IPS-18c (cell line): ENCODE measurements at regions not wholly inside any gene's neighbourhood (a gene's known extent, or its start where the extent isn't known, plus 50 kb on each side); places are given as distances from the start of the nearest gene placed in this dataset.

Experiments used
- H3K4me3 ChIP-seq: 2 replicates; pipeline ENCODE4 v1.7.0; 2013; ENCODE audit warnings: low read depth, mild to moderate bottlenecking, low read length, moderate library complexity; ENCODE audit not compliant: insufficient read depth
- H3K9me3 ChIP-seq: one replicate; pipeline ENCODE4 v1.6.1; 2013; ENCODE audit warnings: mild to moderate bottlenecking, low read length, moderate library complexity; ENCODE audit not compliant: control insufficient read depth, insufficient read depth

DNA sequence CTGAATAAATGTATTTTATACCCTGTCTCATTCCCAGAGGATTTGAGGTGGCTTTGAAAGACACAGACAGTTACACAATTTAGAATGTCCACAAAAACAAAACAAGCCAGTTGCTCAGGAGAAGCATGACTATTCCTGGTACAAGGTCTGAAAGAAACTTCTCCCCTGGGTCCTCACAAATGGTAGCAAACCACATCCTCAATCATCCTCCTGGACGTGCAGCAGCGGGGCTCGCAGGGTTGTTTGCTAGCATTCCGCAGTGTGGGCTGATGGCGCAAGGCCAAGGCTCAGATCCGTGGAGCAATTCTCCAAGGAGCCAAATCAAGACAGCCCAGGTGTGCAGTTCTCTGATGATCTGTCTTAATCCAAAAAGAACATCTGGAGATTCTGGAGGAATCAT lies 210.3 kb downstream of the ACTL7B start:
- no peak overlapping the region for H3K4me3 ChIP-seq

DNA sequence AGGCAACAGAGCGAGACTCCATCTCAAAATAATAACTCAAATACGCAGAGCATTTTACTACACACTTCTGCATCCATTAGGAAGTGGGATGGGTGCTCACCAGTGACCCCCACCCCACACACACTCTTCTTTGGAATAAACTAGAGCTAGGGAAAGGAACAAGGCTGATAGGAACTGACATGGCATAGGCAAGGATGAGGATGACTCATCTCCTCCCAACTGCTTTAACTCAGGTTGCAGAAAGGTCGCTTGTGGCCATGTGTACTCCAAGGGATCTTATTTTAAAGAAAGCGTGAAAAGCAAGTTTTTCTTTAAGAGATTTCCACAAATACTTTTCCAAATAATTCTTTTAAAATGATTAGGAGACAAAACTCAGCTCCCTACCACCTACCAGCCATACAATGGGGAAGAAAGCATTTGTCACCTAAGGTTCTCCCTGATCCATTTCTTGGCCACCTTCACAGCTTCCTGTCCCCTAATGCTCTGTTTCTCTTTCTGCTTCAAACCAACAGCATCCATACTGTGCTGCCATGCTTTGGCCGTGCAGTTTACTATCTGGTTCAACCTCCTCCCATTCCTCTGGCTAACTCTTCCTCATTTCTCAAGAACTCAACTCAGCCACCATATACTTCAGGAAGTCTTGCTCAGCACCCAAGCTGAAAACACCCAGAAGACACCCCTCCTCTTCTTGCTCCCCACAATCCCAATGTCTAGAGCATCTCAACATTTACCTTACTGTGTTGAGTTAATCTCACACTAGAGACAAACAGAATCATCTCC lies 211.9 kb downstream of the ACTL7B start:
- no peak overlapping the region for H3K4me3 ChIP-seq
- H3K9me3 ChIP-seq = peaks cover 2% of the 10 kb centered on the region

More for the DNA sequence above, 210.3 kb downstream of the ACTL7B start:
- peaks cover 2% of the 10 kb centered on the region for H3K9me3 ChIP-seq

DNA sequence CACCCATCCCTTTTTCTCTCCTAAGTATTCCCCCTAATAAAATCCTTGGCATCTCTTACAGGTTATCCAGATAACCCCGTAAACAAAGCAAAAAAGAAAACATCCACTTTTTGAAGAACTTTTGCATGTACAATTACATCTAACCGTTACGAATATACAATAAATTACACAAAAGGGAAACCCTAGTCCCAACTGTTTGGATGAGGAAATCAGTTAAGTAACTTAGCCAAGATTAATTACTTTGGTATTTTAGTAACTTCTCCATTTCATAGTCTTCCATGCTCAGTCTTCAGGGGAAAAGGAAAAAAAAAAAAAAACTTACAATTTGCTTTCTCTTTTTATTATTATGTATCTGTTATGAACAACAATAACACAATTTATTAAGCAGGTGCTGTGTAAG lies 212.9 kb downstream of the ACTL7B start:
- Histone ChIP-seq H3K9me3 (peaks cover 2% of the 10 kb centered on the region), H3K4me3 (no peak overlapping the region)

DNA sequence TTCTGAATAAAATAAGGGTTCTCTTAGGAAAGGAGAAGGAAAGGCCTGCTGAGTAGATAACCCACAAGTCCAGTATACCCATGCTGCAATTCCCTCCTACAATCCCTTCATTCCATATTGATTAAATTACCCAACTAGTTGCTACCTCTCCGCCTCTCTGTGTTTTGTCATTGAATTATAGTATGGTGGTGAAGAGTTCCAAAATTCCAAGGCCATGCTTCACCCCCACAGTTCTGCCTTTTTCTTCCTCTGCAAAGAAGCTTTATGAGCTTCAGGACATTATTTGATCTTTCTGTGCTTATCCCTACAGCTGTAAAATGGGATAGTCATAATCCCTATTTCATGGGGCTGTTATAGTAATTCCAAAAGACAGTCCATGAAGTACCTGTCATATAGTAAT lies 215.6 kb downstream of the ACTL7B start:
- Histone ChIP-seq H3K9me3 (no peaks in the 10 kb centered on the region), H3K4me3 (no peak overlapping the region)

DNA sequence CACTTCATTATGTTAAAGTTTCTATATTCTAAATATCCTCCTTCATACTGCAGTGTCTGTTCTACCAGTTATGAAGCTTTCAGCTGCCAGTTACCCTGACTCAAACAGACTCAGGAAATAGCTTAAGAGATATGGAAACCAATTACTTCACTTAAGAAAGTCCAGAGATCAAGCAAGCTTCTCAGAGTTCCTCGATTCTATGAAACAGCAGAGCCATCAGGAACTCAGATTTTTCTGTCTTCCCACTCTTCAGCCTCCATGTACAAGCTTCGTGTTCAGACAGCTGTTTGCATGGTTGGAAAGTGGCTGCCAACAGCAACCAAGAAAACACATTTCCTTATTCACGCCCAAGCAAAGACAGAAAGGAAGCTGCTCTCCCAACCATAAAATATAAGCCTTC lies 216.1 kb downstream of the ACTL7B start:
- H3K9me3 ChIP-seq = no peaks in the 10 kb centered on the region
- H3K4me3 ChIP-seq = no peak overlapping the region

DNA sequence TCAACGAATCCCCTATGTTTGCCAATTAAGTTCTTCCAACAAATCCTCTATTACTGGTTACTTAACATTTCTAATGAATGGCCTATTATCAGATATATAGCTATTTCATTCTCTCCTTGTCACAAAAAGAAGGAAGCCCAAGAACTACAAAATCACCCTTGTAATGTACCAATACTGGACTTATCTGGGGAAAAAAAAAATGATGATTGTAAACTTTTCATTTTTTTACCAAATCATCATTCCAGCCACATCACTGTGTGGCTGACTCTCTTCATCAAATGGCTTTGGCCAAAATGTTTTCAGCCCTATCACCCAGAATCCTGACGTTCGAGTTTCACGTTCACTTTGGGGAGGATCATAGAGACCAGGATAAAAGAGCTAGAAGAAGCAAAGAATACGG lies 216.7 kb downstream of the ACTL7B start:
- no peak overlapping the region for H3K4me3 ChIP-seq
- no peaks in the 10 kb centered on the region for H3K9me3 ChIP-seq

DNA sequence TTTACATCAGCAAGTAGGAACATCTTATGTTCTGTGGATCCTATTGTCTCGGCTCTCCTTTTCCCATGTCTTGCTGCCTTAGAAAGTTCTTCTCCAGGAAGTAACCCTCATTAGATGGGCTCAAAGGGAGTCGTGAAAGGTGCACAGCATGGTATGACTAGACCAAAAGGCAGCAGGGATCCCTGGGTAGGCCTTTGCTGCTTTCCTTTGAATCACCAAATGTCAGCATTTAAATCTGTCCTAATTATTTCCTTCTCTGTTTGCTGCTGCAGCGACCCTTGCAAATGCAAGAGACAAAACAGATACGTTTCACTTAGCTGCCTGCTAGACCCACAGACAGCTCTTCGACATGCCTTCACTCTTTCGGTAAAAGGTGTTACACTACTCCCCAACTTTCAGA lies 218.4 kb downstream of the ACTL7B start:
- no peak overlapping the region for H3K4me3 ChIP-seq
- H3K9me3 ChIP-seq = no peaks in the 10 kb centered on the region

DNA sequence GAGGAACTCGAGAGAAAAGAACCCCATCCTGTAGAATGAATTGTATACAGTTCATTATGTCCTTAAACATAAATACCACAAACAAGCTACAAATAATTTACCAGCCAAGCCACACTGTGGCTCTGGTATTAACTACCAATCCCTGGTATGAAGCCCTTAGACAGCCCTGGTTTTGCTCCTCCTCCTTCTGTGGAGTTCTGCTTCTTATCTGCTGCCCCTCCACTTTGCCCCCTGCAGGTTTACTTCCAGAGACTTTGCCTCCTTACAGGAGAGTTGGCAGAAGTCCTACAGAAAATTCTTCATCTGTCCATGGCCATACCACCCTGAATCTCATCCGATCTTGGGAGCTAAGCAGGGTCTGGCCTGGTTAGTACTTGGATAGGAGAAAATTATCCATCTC lies 219.8 kb downstream of the ACTL7B start:
- Histone ChIP-seq H3K9me3 (no peaks in the 10 kb centered on the region), H3K4me3 (no peak overlapping the region)

DNA sequence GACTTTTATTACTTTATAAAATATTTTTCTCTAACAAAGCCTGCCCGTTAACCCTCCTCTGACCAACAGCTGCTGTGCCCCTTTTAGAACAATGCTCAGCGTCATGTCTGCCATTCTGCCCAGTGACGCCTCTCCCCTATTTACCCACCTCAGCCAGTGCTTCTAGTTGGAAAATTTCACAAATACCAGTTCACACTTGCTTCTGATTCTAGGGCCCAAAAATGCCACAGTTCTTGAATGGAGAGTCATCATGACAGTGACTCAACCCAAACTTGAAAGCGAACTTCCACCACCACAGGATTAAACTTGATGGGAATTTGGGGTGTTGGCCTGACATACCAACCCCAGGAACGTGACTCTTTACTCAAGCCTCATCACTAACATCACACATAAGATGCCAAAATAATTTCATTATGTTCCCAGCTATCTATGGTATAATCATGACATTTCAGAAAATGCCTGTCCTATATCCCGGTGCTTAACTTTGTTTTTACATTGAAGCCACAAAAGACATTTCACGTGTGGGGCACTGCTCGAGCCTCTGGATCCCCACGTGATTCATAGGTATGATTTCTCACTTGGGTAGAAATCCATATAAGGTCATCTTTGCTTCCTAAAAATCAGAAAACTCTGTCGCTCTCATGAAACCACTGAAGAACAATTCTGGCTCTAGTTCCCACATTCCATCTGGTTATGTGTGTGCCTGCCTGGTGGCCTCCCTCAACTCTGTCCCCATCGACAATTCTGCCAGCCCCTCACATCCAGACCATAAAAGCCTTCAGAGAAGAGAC lies 220.9 kb downstream of the ACTL7B start:
- Histone ChIP-seq H3K9me3 (no peaks in the 10 kb centered on the region), H3K4me3 (no peak overlapping the region)

DNA sequence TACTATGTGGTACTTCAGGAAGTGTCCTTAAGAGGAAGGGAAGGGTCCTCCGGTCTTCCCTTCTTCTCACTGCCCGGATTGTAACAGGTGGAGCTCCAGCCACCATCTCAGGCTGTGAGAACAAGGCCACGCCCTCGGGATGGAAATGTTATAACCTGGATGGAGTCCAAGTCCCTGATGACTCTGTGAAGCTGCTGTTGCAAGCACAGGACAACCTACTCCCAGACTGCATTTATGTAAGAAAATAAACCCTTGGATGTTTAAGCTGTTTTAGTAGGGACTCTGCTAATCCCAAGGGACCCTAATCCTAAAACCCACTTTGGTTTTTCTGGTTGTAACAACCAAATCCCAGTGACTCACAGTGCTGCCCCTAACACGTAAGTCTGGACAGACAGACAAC lies 221.6 kb downstream of the ACTL7B start:
- Histone ChIP-seq H3K4me3 (no peak overlapping the region), H3K9me3 (no peaks in the 10 kb centered on the region)

DNA sequence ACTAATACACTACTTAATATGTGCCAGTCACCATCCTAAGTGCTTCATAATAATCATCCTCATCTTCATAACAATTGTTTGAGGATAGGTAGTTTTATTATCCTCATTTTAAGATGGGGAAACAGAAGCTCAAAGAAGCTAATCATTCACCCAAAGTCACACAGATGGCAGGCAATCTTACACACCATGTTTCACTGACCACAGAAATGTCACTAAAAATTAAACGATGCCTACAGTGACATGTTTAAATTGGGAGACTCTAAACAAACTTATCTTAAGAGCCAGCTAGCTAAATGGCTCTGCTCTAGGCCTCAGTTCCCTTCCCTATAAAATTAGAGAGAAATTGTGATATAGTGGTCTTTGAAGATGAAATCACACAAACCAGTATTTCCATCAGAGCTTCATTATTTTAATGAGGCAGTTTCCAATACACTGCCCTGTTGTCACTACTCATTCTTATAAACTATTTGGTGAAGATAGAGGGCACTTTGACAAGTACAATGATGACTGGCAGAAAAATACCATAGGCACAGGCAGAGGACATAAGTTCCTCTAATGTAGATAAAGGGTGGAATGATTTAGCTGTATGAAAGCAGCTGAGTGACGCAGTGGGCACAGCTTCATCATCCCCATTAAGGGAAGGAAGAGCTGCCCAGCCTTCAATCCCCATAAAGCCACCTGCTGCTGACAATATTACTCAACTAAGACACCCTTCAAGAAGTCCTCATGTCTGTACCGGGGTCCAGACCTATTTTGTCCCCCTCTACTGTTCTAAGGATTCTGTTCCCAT lies 224.1 kb downstream of the ACTL7B start:
- no peaks in the 10 kb centered on the region for H3K9me3 ChIP-seq
- H3K4me3 ChIP-seq = no peak overlapping the region

DNA sequence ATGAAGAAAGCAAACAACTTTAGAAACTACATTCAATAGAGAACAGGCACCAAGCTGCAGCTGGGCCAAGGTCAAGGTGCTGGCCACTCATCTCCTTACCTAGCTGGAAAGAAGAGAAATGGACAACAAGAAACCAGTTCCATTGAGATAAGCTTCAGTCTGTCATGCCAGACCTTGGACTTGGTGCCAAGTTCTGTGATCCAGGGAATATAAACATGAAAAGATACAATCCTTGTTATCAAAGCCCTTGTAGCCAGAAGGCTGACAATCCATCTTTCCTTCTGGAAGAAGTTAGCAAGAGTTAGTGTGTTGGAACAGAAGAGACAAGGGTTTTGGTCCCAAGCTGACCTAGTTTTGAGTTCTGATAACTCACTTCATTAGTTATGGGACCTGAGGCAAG lies 227.5 kb downstream of the ACTL7B start:
- no peaks in the 10 kb centered on the region for H3K9me3 ChIP-seq
- H3K4me3 ChIP-seq = no peak overlapping the region

DNA sequence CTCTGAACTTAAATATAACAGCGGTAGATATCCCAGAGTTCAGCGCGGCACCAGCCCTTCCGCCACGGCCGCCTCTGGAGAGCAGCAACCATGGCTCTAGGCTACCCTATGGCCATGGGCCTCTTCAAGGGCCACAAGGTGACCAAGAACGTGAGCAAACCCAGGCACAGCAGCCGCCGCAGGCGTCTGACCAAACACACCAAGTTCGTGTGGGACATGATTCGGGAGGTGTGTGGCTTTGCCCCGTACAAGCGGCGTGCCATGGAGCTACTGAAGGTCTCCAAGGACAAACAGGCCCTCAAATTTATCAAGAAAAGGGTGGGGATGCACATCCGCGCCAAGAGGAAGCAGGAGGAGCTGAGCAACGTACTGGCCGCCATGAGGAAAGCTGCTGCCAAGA lies 229.0 kb downstream of the ACTL7B start:
- no peak overlapping the region for H3K4me3 ChIP-seq
- no peaks in the 10 kb centered on the region for H3K9me3 ChIP-seq

DNA sequence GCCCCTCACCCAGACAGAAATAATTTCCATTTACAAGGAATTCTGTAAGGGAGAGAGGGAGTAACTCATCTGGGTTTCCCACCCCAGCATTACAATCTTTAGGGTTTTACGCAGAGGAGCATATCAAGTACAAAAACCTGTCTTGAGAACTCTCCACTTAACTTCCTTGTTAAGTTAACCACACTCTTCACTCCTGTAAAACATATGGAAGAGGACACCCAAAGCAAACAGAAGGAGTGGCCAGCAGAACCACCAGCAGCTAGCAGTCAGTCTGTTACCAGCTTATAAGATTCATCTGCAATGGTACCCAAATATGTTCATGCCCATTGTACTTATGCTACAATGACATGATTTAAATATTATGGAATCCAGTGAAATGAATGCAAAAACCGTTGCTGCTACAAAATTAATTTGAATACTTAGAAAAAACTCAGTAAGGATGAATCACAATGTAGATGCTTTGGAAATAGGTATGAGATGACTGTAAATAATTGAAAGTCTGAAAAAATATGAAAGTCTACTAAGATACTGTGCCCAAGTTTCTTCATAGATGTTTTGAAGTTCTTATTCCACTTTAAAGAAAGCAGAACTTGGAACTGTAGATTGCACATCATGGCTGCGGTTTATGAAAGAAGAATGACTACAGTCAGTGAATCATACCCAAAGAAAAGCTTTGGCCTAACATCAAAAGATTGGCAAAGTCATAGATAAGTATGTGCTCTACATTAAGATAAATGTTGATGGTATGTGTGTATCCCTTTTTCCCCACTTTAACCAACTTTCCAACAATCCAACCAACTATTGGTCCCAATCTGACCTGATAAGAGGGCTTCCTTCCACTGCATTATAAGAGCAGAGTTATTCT lies 233.6 kb downstream of the ACTL7B start:
- Histone ChIP-seq H3K9me3 (peaks cover 2% of the 10 kb centered on the region), H3K4me3 (no peak overlapping the region)

DNA sequence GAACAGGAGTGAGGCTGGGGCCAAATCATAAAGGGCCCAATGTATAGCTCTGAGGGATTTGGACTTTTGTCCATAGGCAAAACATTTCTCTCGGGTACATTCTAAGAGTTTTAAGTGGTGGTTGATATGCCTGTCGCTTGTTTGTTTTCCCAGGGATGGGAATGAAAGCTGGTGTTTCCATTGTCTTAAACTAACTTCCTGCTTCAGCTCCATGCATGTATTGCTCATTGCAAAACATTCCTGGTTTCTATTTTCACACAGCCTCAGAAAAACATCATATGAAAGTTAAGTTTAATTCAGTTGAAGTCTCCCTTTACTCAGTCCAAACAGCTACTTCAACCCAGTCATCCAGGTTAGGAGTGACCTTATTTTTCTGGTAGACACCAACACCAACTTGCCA lies 235.0 kb downstream of the ACTL7B start:
- Histone ChIP-seq H3K4me3 (no peak overlapping the region), H3K9me3 (peaks cover 2% of the 10 kb centered on the region)

DNA sequence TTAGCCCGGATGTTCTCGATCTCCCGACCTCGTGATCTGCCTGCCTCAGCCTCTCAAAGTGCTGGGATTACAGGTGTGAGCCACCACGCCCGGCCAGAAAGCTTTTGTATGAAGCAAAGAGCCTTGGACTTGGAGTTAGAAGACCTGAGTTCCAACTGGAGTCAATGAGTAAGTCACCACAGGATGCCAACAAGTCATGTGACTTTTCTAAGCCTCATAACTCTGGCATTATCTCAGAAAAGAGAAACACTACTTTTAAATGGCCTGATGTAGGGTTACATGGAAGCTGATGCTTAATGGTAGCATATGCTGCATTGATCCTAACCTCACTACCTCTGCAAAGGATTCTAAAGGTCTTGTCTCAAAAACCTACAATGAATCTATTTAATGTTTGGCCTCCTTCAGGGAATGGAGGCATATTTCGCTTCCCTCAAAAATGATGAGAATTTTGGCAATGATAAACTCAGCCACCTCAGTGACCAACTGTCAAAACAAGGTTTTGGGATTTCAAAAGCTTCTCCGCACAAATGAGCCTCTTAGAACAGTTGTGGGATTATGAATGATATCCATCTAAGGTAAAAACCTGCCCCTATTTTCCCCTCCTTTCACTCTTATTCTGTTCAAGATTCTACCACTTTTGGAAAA lies 236.8 kb downstream of the ACTL7B start:
- no peak overlapping the region for H3K4me3 ChIP-seq
- H3K9me3 ChIP-seq = peaks cover 2% of the 10 kb centered on the region

DNA sequence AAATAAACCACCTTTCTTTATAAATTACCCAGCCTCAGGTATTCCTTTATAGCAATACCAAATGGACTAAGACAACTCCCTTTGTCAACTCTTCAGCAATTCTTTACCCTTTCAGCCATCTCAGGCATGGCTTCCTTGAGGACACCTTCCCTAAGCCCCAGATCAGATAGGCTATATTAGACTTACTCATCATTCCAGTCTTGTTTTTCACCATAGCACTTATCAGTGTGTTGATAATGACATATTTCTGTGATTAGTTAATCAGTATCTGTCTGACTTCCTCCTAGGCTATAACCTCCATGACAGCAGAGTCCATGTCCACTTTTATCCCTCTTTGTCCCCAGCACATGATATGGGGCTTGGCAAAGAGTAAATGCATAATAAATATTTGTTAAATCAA lies 238.1 kb downstream of the ACTL7B start:
- H3K4me3 ChIP-seq = no peak overlapping the region
- H3K9me3 ChIP-seq = peaks cover 2% of the 10 kb centered on the region
